LNCaP clone FGC (cell line): ENCODE measurements at regions not wholly inside any gene's neighbourhood (a gene's known extent, or its start where the extent isn't known, plus 50 kb on each side); places are given as distances from the start of the nearest gene placed in this dataset.

ENCODE experiments used
- DNase-seq: peaks from one replicate; pipeline ENCODE4 v3.0.0-alpha.2; 2011; ENCODE audit warnings: low read depth
- H3K4me3 ChIP-seq: 2 replicates; pipeline ENCODE4 v1.5.1; 2011; ENCODE audit warnings: mild to moderate bottlenecking, low read depth, low read length, control low read depth
- TF ChIP-seq, protein P1 (sequence below): IDR thresholded peaks from 2 replicates; pipeline ENCODE4 v1.5.1; 2012; ENCODE audit warnings: mild to moderate bottlenecking; ENCODE audit not compliant: control insufficient read depth, insufficient read depth; ENCODE audit errors: extremely low read depth

DNA sequence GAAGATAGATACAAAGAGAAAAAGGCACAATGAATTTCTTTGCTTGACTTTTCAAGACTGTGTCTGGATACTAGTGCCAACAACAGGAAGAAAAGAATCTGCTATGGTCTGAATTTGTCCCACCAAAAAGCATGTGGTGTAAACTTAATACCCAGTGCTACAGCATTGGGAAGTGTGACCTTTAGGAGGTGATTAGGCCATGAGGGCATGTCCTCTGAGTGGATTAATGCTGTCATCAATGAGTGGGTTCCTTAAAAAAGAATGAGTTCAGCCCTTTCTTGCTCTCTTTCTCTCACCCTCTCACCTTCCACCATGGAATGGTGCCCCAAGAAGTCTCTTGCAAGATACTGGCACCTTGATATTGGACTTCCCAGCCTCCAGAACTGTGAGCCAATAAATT, 155.7 kb upstream of the GPRIN3 start:
- no peak overlapping the region for H3K4me3 ChIP-seq
- TF ChIP-seq, protein P1, sequence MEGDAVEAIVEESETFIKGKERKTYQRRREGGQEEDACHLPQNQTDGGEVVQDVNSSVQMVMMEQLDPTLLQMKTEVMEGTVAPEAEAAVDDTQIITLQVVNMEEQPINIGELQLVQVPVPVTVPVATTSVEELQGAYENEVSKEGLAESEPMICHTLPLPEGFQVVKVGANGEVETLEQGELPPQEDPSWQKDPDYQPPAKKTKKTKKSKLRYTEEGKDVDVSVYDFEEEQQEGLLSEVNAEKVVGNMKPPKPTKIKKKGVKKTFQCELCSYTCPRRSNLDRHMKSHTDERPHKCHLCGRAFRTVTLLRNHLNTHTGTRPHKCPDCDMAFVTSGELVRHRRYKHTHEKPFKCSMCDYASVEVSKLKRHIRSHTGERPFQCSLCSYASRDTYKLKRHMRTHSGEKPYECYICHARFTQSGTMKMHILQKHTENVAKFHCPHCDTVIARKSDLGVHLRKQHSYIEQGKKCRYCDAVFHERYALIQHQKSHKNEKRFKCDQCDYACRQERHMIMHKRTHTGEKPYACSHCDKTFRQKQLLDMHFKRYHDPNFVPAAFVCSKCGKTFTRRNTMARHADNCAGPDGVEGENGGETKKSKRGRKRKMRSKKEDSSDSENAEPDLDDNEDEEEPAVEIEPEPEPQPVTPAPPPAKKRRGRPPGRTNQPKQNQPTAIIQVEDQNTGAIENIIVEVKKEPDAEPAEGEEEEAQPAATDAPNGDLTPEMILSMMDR, result no peak
- DNase-seq, result no peak

DNA sequence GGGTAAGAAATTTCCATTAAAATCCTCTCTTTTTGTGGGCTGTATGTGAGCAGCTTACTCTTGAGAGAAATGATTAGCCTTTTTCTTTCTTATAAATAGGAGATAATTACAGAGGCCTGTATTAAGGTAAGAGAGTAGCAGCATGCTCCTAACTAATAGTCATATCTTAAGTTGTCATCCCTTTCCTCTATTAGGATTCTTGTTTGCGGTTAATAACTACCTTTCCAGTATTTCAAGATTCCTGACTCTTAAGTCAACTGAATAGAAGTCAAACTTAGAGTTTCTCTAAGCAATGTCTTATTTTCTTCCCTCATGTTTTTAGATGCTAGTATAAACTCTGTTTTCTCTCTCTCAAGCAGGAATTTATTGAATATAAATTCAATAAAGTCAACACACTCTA, 139.9 kb upstream of the GPRIN3 start:
- TF ChIP-seq, protein P1, result no peak
- DNase-seq, result no peak
- H3K4me3 ChIP-seq, result no peak overlapping the region

DNA sequence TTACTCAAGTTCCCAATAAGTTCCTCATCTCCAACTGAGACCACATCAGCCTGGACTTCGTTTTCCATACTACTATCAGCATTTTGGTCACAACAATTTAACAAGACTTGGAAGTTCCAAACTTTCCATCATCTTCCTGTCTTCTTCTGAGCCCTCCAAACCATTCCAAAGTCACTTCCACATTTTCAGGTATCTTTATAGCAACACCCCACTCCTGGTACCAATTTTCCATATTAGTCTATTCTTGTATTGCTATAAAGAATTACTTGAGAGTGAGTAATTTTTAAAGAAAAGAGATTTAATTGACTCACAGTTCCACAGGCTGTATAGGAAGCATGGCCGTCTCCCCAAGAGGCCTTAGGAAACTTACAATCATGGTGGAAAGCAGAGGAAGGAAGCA, 138.6 kb upstream of the GPRIN3 start:
- TF ChIP-seq, protein P1, result no peak
- DNase-seq, result no peak
- H3K4me3 ChIP-seq, result no peak overlapping the region

DNA sequence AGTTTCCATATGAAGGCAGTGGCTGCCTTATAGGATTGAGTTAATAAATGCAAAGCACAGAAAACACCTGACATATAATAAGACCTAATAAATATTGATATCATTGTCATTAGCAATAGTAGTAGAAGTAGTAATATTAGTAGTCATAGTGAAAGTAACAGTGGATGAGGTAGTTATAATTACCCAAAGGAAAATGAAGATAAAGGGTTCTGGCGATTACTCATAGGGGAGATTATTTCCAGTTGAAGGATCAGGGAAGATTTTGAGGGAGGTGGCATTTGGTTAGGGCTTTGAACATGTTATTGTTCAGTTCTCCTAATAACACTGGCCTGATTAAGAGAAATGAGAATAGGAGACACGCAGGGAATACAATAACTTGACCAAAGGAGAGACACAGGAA, 131.9 kb upstream of the GPRIN3 start:
- TF ChIP-seq, protein P1, result no peak
- no peak overlapping the region for H3K4me3 ChIP-seq
- DNase-seq, result no peak

DNA sequence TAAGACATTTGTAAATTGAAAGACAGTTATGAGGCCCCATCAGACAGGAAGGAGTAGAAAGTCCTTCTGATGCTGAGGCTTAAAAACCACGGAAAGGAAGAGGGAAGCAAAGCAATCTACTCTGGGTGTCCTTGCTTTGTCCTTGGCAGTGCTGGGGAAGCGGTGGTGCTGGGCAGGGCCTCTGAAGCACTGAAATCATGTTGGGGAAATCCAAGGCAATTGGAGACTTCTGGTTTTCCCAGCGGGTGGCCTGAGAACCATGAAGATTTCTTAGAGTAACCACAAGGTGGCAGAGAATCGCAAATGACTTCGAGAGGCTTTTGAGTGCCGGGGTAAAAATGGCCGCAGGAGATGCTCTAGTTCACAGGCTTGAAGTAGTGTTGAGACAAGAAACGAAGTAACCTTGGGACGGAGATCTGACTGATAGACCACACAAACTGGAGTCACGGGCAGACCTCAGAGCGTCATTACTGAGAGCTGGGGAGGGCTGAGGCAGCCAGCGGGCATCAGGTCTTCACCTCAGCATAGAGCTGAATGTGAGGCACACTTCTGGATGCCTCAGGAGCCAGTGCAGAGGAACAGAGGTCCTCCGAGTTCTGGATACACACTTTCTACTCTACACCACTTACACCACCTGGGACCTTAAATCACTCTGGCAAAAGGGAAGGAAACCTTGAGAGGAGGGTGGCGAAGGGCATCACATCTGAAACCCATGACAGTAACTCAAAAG, 130.7 kb upstream of the GPRIN3 start:
- peak; percentile 22 for DNase-seq
- no peak overlapping the region for H3K4me3 ChIP-seq
- TF ChIP-seq, protein P1, result peak; percentile 46

DNA sequence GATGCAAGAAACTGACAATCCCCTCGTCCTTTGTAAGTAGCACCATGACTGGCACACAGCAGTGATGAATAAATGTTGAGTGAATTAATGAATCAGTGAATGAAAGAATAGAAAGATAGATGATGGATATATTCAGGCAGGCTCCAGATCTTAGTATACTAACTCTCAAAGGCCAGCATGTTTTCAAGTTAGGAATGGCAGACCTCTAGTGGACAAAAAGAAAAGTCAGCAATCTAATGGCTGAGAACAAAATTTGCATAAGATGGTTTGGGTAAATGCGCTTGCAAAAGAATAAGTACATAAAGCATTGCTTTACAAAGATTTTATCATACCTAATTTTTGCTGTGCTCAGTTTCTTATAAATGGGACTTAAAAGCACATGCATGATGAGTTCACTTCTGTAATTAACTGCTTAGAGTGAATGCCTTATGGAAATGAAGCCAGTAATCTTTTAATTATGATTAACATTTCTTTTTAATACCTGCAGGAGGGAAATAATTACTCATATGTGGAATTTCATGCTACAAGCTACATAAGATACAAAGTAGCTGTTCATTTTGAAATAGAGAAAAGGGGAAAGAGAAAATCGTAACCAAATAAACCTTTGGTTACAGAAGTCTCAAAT, 126.9 kb upstream of the GPRIN3 start:
- TF ChIP-seq, protein P1, result peak; percentile 72
- no peak overlapping the region for H3K4me3 ChIP-seq
- DNase-seq, result no peak
